Hematopoietic multipotent progenitor cell (in vitro differentiated cells): ENCODE measurements at regions not wholly inside any gene's neighbourhood (a gene's known extent, or its start where the extent isn't known, plus 50 kb on each side); places are given as distances from the start of the nearest gene placed in this dataset.
"Not testable (repeated sequence)": the region's sequence is repeated elsewhere in the genome, so short reads cannot be mapped to it uniquely, and the experiment has no call there.

ENCODE experiments used
- DNase-seq, 3 donors: peaks; one replicate each; pipeline ENCODE4 v3.0.0-alpha.2; 2011 to 2015; ENCODE audit warnings: low read depth in 2 of 3, low spot score in 2 of 3

DNA sequence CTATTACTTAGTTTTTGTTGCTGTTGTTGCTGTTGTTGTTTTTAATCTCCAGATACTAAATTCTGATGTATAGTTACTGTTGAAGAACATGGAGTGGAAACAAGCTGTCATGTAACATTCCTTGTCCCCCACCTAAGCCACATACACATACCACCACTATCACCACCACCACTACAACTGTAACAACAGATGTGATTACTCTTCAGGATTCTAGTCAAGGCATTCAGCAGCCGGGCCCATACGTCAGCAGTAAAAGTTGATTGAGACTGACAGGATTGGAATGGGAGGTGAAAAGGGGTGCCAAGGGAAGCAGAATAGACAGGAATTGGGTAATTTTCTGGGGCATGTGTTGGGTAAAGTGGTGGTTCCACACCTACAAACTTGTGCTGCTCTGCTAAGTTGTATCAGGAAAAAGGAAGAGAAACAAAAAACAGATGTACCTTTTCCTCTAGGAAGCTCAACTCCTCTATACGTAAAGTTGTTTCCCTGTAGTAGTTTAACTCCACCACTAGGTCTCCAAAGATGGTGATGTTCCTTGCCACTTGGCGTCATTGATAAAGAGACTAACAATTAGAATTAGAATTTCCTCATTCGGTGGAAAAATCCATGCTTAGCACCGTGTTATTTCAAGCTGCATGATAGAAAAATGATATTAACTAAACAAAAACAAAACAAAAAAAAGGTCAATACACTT is 138.6 kb downstream of the ARRDC3 start:
- no peak for DNase-seq

DNA sequence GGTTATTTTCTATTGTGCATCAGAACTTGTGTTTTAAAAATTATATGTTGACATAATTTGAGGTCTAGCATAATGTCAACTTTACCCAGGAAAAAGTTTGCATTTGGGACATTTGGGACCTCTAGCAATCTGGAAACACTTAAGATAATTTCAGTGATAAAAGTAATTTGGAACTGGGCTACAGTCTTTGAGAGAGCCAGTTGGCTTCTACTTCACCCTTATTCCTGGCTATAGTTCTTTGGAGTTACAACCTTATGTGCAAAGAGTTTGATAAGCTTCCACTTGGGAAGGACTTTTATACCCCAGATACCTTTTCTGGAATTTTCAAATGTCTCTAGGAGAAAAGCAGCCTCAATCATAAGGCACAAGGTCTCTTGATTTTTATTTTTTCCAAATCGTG is 139.3 kb downstream of the ARRDC3 start:
- DNase-seq = no peak

DNA sequence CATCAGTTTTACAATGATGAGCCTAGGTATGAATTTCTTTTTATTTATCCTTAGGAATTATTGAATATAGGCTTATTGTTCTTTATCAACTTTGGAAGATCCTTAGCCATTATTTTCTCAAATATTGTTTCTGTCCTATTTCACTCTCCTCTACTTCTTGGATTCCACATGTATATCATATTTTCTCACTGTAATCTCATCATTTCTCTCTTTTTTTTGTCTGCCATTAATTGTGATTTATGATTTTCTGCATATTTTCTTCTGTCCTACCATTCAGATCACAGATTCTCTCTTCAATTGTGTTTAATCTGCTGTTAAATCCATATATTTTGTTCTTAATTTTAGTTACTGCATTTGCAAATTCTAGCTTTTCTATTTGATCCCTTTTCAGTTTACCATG is 139.8 kb downstream of the ARRDC3 start:
- DNase-seq = no peak

GRCh38 chr5:91241460-91241859 is 141.7 kb downstream of the ARRDC3 start:
- DNase-seq = not testable (repeated sequence)

GRCh38 chr5:91240175-91240574 is 142.9 kb downstream of the ARRDC3 start:
- no peak for DNase-seq

DNA sequence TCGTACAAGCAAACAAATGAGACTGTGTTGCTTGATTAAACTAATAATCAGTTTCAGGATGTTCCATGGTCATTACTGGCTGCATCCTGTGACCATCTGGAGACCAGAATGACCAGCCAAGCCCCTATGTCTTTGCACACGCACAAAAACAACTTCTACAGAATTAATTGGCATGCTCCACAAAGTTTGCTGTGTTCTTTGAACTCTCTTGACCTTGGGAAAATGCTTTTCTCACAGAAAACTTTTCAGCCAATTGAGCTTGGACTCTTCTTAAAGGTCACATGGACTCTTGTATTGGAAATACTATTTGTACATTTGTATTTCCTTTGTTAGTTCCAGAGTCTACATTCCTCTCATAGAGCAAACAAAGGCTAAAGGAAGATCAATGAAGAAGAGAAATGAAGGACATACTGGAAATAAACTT is 147.8 kb downstream of the ARRDC3 start:
- no peak for DNase-seq

- DNase-seq = no peak
Observed at GRCh38 chr5:91232523-91232922, 150.6 kb downstream of the ARRDC3 start.

- no peak for DNase-seq
Observed at GRCh38 chr5:91229031-91229727, 153.9 kb downstream of the ARRDC3 start.

DNA sequence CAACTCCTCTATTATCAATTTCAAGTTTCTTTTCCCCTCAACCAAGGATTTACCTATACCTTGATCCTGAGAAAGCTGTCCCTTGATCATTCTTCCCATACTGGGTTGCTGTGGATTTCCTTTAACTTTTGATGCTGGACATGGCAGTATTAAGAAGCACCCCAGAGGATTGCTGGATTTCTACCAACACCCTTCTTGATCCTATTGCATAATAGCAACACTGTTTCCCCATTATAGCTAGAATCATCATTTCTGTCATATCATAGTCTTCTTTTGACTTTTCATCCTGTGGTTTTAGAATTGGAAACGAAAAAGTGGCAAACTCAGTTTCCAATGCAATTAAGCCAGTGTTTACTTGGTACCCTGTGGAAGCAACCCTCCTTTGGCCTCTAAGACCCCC is 154.9 kb downstream of the ARRDC3 start:
- no peak for DNase-seq

DNA sequence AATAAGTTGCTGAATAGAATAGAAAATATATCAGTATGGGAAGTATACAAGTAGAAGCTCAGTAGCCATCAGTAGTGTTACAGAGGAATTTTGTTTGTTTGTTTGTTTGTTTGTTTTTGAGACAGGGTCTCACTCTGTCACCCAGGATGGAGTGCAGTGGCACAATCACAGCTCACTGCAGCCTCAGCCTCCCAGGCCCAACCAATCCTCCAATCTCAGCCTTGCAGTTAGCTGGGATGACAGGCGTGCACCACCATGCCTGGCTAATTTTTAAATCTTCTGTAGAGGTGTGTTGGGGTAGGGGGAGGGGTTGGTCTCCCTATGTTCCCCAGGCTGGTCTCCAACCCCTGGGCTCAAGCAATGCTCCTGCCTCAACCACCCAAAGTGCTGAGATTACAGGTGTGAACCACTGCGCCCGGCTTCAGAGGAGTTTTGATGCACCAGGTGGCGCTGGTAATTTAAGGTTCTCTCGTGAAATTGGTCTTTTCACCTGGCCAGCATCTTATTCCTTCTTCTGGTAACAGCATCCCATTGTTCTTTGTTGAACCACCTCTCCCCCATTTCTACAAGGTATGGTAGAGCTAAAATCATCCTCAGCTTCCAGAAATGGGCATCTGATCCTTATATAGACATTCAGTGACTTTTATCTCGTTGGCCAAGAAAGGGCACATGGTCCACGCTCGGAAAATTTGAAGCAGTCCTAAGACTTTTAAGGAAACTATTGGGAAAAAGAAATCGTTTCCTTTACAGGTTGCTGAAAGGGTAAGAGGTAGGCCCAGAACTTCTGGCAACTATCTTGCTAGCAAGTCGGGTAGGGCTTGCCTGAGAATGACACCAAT is 157.1 kb downstream of the ARRDC3 start:
- peak; percentile 14 to 23 (median 16) for DNase-seq

- no peak for DNase-seq
Observed at GRCh38 chr5:91224969-91225368, 158.1 kb downstream of the ARRDC3 start.

GRCh38 chr5:91224456-91224855 is 158.7 kb downstream of the ARRDC3 start:
- DNase-seq = no peak

DNA sequence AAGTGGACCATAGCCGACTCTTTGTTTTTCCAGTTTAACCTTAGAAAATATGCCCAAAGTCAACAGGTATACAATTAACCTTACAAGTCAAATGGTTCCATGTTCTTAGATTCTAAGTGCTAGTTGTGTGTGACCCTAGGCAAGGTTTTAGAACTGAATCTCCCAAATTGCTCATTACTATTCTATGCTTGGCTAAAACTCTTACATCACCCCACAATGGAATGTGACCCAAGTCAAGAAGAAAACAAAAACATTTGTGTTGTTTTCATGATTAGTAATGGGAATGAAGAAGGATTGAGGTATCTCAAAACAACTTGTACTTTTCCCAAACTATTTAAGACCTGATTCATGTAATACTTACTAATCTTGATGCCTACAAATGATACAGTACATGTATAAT is 159.2 kb downstream of the ARRDC3 start:
- no peak for DNase-seq

DNA sequence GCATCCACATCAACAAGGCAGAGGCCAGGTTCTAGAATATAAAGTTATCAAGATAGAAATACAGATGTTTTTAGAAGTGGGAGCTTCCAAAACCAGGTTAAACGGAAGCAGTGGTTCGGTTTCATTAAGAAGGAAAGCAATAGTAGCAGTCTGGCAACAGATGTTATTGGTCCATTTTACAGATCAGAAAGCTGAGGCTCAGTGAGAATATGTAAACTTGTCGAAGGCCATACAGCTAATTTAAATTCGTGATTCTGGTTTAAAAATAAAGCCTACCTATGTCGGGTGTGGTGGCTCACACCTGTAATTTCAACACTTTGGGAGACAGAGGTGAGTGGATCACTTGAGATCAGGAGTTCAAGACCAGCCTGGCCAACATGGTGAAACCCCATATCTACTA is 160.6 kb downstream of the ARRDC3 start:
- no peak for DNase-seq

DNA sequence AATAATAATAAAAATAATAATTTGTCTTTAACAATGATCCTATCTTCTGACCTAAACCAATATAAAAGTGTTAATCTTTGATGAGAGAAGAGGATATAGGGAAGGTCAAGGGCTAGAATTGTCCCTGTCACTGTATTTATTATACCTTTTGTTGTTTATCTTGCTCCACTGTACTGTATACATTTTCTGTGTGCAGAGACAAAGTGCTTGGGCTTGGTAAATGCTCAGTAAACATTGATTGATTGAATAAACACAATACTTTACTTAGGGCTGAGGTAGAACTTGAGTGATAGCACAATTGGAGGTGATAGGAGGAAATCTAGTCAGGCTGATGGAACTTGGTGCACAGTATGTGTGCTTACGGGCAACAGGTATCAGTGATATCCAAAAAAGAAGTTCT is 161.2 kb downstream of the ARRDC3 start:
- DNase-seq = no peak

- DNase-seq = peak in 2 of 3 donors; percentile 27 to 60
Observed at GRCh38 chr5:91219803-91220371, 163.2 kb downstream of the ARRDC3 start.

- DNase-seq = peak in 1 of 3 donors; percentile 1
Observed at GRCh38 chr5:91219091-91219802, 163.9 kb downstream of the ARRDC3 start.

DNA sequence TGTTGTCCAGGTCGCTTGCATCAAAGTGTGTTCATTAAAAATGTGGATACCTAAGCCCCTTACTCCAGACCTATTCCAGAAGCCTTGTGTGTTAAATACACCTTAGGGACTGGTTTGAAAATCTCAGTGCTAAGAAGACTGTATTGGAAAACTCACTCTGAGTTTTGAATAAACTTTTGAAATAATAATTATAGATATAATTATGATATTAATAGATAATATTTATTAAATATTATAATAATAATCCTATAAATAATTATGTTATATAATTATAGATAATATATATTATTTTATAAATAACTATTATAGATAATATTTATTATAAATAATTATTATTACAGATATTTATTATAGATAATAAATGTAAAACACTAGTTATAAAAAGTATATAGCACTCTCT is 165.3 kb downstream of the ARRDC3 start:
- no peak for DNase-seq

GRCh38 chr5:91214571-91214970 is 168.5 kb downstream of the ARRDC3 start:
- DNase-seq = no peak
